ENCODE measurements at regions not wholly inside any gene's neighbourhood (a gene's known extent, or its start where the extent isn't known, plus 50 kb on each side); places are given as distances from the start of the nearest gene placed in this dataset.

DNA sequence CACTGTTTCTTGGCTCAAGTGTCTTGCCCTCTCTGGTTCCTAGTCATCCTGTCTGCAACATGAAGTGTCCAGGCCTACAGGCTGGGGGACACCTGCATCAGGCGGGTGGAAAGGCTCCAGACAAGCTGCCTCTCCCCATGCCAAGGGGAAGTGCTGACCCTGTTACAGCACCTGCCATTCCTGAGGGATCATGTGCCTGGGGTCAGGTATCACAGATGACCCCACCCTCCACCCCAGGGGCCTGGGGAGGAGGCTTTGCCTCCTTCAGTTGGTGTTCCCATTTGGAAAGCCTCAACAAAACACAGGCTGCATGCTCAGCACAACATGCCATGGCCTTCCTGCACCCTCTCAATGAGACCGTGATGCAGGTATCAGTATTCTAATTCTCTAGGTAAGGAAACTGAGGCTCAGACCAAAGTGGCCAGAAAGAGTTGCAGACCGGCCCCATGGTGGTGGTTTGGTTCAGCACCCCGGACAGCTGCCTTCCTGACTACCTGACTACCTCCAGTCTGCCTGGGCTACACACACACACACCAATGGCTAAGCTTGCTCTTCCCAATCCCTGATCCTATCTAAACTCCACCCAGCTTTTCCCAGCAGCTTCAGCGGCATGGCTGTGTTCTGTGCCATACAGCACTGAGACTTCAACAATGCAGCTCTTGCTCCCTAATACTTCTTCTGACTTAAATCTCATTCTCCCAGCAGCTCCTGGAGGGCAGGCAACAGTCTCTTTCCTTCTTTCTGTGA, 69.7 kb upstream of the LINGO1 start:
- POLR2A ChIA-PET, result interaction anchor here (1.0 kb wide), 1 partner anchor 149 kb away, joined by 3 read pairs; no protein-coding TSS in a partner anchor
- CTCF ChIA-PET, result no interaction called here
- no peak for TF ChIP-seq SUZ12 (IDR thresholded peaks at IDR 0.05)
- TF ChIP-seq ARNT (IDR thresholded peaks at IDR 0.05), result no peak
- TF ChIP-seq NFRKB (IDR thresholded peaks at IDR 0.05), result no peak
- TF ChIP-seq FOXA1 (IDR thresholded peaks at IDR 0.05), result no peak
- no peak for TF ChIP-seq HDGF (IDR thresholded peaks at IDR 0.05; ENCODE audit: borderline replicate concordance)
- TF ChIP-seq BHLHE40 (IDR thresholded peaks at IDR 0.05; ENCODE audit: borderline replicate concordance), result no peak
- no peak for TF ChIP-seq SP1 (IDR thresholded peaks at IDR 0.05)
- TF ChIP-seq ELF4 (IDR thresholded peaks at IDR 0.05), result no peak
- TF ChIP-seq FOXK2 (IDR thresholded peaks at IDR 0.05), result no peak
- TF ChIP-seq LEF1 (IDR thresholded peaks at IDR 0.05; ENCODE audit: borderline replicate concordance), result no peak
- TF ChIP-seq TARDBP (IDR thresholded peaks at IDR 0.05), result no peak
- no peak for TF ChIP-seq L3MBTL2 (conservative IDR thresholded peaks at IDR 0.05)
- no peak for TF ChIP-seq CTBP1 (IDR thresholded peaks at IDR 0.05; ENCODE audit: borderline replicate concordance)
- TF ChIP-seq FOXM1 (IDR thresholded peaks at IDR 0.05; ENCODE audit: borderline replicate concordance), result no peak
- no peak for TF ChIP-seq ZNF384 (IDR thresholded peaks at IDR 0.05)
- TF ChIP-seq, protein P1, sequence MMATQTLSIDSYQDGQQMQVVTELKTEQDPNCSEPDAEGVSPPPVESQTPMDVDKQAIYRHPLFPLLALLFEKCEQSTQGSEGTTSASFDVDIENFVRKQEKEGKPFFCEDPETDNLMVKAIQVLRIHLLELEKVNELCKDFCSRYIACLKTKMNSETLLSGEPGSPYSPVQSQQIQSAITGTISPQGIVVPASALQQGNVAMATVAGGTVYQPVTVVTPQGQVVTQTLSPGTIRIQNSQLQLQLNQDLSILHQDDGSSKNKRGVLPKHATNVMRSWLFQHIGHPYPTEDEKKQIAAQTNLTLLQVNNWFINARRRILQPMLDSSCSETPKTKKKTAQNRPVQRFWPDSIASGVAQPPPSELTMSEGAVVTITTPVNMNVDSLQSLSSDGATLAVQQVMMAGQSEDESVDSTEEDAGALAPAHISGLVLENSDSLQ (IDR thresholded peaks at IDR 0.05), result no peak
- peak; percentile 65 for DNase-seq (ENCODE audit: extremely low spot score)

DNA sequence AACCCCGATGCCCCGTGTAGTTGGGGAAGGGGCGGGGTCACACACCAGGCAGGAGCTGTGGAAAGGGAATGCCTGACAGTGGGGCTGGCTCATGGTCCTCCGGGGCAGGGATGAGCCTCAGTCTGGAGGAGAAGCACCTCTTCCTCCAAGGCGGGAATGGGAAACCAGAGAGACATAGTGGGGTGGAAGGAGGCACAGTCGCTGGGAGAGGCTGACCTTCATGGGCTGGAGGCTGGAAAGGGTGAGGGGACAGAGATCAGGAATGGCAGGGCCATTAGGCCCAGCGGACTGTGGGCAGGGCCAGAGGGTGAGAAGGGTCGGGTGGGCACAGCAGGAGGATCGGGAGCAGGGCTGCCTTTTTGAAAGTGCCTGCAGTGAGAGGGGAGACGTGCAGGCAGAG, 65.8 kb upstream of the LINGO1 start:
- CTCF ChIA-PET, result no interaction called here
- POLR2A ChIA-PET, result no interaction called here
- no peak for TF ChIP-seq ZNF384 (IDR thresholded peaks at IDR 0.05)
- TF ChIP-seq FOXM1 (IDR thresholded peaks at IDR 0.05; ENCODE audit: borderline replicate concordance), result no peak
- no peak for TF ChIP-seq ARNT (IDR thresholded peaks at IDR 0.05)
- no peak for TF ChIP-seq LEF1 (IDR thresholded peaks at IDR 0.05; ENCODE audit: borderline replicate concordance)
- TF ChIP-seq SUZ12 (IDR thresholded peaks at IDR 0.05), result no peak
- no peak for TF ChIP-seq NFRKB (IDR thresholded peaks at IDR 0.05)
- TF ChIP-seq L3MBTL2 (conservative IDR thresholded peaks at IDR 0.05), result no peak
- TF ChIP-seq SP1 (IDR thresholded peaks at IDR 0.05), result no peak
- no peak for TF ChIP-seq HDGF (IDR thresholded peaks at IDR 0.05; ENCODE audit: borderline replicate concordance)
- no peak for TF ChIP-seq ELF4 (IDR thresholded peaks at IDR 0.05)
- no peak for TF ChIP-seq FOXK2 (IDR thresholded peaks at IDR 0.05)
- no peak for TF ChIP-seq TARDBP (IDR thresholded peaks at IDR 0.05)
- no peak for TF ChIP-seq FOXA1 (IDR thresholded peaks at IDR 0.05)
- TF ChIP-seq, protein P1 (IDR thresholded peaks at IDR 0.05), result no peak
- TF ChIP-seq CTBP1 (IDR thresholded peaks at IDR 0.05; ENCODE audit: borderline replicate concordance), result no peak
- TF ChIP-seq BHLHE40 (IDR thresholded peaks at IDR 0.05; ENCODE audit: borderline replicate concordance), result no peak
- no peak for DNase-seq (ENCODE audit: extremely low spot score)

DNA sequence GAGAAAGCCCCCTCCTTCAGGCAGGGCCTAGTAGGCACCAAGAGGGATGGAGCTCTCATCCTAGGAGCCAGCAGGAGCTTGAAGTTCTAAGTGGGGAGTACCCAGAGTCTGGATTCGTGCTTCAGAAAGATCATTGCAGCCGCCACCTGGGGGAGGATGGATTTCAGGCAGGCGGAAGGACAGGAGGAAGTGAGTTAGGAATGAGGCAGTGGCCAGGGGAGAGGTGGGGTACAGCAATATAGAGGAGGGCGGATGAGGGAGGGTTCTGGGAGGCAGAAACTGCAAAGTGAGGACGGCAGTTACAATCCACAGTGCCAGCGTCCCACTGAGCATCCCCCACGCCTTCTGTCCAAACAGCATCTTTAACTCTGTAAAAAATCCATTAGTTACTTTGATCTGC, 65.2 kb upstream of the LINGO1 start:
- DNase-seq (ENCODE audit: extremely low spot score), result no peak
- no peak for TF ChIP-seq ELF4 (IDR thresholded peaks at IDR 0.05)
- no peak for TF ChIP-seq SP1 (IDR thresholded peaks at IDR 0.05)
- no peak for TF ChIP-seq L3MBTL2 (conservative IDR thresholded peaks at IDR 0.05)
- TF ChIP-seq FOXK2 (IDR thresholded peaks at IDR 0.05), result no peak
- TF ChIP-seq LEF1 (IDR thresholded peaks at IDR 0.05; ENCODE audit: borderline replicate concordance), result no peak
- TF ChIP-seq NFRKB (IDR thresholded peaks at IDR 0.05), result no peak
- no peak for TF ChIP-seq SUZ12 (IDR thresholded peaks at IDR 0.05)
- TF ChIP-seq TARDBP (IDR thresholded peaks at IDR 0.05), result no peak
- TF ChIP-seq FOXM1 (IDR thresholded peaks at IDR 0.05; ENCODE audit: borderline replicate concordance), result no peak
- TF ChIP-seq, protein P1 (IDR thresholded peaks at IDR 0.05), result no peak
- TF ChIP-seq FOXA1 (IDR thresholded peaks at IDR 0.05), result no peak
- no peak for TF ChIP-seq BHLHE40 (IDR thresholded peaks at IDR 0.05; ENCODE audit: borderline replicate concordance)
- TF ChIP-seq ARNT (IDR thresholded peaks at IDR 0.05), result no peak
- no peak for TF ChIP-seq ZNF384 (IDR thresholded peaks at IDR 0.05)
- POLR2A ChIA-PET, result no interaction called here
- CTCF ChIA-PET, result no interaction called here

DNA sequence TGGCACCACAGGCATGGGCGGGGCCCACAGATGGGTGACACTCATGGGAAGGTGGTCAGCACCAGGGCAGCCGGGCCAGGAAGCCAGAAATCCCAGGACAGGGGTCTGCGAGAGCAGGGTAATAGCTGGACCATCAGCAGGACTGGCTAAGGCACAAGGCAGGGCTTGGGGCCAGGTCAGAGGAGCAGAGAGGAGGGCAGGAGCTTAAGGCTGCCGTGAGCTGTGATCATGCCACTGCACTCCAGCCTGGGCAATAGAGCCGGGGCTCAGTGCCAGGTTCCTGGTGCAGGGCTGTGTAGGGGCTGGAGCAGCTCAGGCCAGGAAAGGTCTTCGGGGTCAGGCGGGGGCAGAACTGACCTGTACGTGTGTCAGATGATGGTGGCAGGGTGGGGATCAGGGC, 64.2 kb upstream of the LINGO1 start:
- DNase-seq (ENCODE audit: extremely low spot score), result no peak
- ChIA-PET POLR2A (no interaction called here), CTCF (interaction anchor here (0.6 kb wide), 1 partner anchor 18 kb away, joined by 3 read pairs; no protein-coding TSS in a partner anchor)
- TF ChIP-seq CTBP1 (IDR thresholded peaks at IDR 0.05; ENCODE audit: borderline replicate concordance) (no peak), FOXA1 (IDR thresholded peaks at IDR 0.05) (no peak), HDGF (IDR thresholded peaks at IDR 0.05; ENCODE audit: borderline replicate concordance) (no peak), ELF4 (IDR thresholded peaks at IDR 0.05) (no peak)
- TF ChIP-seq, protein P1 (IDR thresholded peaks at IDR 0.05), result no peak

DNA sequence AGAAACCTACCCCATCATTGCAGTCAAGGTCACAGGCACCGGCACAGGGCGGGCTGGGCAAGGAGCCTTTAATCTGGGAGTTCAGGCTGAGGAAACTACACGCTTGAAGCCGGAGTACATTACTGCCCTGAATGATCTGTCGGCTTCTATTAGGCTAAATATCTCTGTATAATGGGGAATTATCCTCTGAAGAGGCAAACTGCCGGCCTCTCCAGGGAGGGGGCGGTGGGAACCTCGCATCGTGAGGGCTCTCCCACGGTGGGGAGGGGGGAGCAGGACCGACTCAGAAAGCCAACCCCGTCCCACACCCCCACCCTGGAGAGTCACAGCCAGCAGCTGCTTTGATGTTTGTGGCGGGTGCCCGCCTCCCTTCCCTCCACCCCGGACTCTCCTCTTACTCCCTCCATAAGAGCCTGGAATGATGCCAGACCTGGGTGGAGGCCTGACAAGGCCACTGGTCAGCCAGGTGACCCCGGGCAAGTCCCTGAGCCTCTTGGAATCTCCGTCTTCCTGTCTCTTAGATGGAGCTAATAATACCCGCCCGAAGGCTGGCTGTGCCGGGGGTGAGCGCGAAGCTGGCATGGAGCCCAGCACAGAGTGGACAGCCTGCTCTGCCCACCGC, 63.4 kb upstream of the LINGO1 start:
- ChIA-PET CTCF (interaction anchor here (0.6 kb wide), 1 partner anchor 19 kb away, joined by 3 read pairs; no protein-coding TSS in a partner anchor), POLR2A (no interaction called here)
- no peak for DNase-seq (ENCODE audit: extremely low spot score)
- TF ChIP-seq SP1 (IDR thresholded peaks at IDR 0.05), result no peak
- no peak for TF ChIP-seq FOXM1 (IDR thresholded peaks at IDR 0.05; ENCODE audit: borderline replicate concordance)
- no peak for TF ChIP-seq L3MBTL2 (conservative IDR thresholded peaks at IDR 0.05)
- TF ChIP-seq TARDBP (IDR thresholded peaks at IDR 0.05), result no peak
- no peak for TF ChIP-seq FOXA1 (IDR thresholded peaks at IDR 0.05)
- no peak for TF ChIP-seq SUZ12 (IDR thresholded peaks at IDR 0.05)
- TF ChIP-seq CTBP1 (IDR thresholded peaks at IDR 0.05; ENCODE audit: borderline replicate concordance), result no peak
- TF ChIP-seq BHLHE40 (IDR thresholded peaks at IDR 0.05; ENCODE audit: borderline replicate concordance), result no peak
- TF ChIP-seq, protein P1 (IDR thresholded peaks at IDR 0.05), result no peak
- no peak for TF ChIP-seq LEF1 (IDR thresholded peaks at IDR 0.05; ENCODE audit: borderline replicate concordance)
- no peak for TF ChIP-seq ELF4 (IDR thresholded peaks at IDR 0.05)
- no peak for TF ChIP-seq HDGF (IDR thresholded peaks at IDR 0.05; ENCODE audit: borderline replicate concordance)

Measured in HEK293T (cell line).